ENCODE measurements at regions not wholly inside any gene's neighbourhood (a gene's known extent, or its start where the extent isn't known, plus 50 kb on each side); places are given as distances from the start of the nearest gene placed in this dataset.

- no peak for TF ChIP-seq EGR1 (IDR thresholded peaks at IDR 0.05)
- TF ChIP-seq TEAD4 (IDR thresholded peaks at IDR 0.05) = no peak
- TF ChIP-seq, protein P1, sequence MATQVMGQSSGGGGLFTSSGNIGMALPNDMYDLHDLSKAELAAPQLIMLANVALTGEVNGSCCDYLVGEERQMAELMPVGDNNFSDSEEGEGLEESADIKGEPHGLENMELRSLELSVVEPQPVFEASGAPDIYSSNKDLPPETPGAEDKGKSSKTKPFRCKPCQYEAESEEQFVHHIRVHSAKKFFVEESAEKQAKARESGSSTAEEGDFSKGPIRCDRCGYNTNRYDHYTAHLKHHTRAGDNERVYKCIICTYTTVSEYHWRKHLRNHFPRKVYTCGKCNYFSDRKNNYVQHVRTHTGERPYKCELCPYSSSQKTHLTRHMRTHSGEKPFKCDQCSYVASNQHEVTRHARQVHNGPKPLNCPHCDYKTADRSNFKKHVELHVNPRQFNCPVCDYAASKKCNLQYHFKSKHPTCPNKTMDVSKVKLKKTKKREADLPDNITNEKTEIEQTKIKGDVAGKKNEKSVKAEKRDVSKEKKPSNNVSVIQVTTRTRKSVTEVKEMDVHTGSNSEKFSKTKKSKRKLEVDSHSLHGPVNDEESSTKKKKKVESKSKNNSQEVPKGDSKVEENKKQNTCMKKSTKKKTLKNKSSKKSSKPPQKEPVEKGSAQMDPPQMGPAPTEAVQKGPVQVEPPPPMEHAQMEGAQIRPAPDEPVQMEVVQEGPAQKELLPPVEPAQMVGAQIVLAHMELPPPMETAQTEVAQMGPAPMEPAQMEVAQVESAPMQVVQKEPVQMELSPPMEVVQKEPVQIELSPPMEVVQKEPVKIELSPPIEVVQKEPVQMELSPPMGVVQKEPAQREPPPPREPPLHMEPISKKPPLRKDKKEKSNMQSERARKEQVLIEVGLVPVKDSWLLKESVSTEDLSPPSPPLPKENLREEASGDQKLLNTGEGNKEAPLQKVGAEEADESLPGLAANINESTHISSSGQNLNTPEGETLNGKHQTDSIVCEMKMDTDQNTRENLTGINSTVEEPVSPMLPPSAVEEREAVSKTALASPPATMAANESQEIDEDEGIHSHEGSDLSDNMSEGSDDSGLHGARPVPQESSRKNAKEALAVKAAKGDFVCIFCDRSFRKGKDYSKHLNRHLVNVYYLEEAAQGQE (IDR thresholded peaks at IDR 0.05; ENCODE audit: low read depth) = no peak
- TF ChIP-seq, protein P2, sequence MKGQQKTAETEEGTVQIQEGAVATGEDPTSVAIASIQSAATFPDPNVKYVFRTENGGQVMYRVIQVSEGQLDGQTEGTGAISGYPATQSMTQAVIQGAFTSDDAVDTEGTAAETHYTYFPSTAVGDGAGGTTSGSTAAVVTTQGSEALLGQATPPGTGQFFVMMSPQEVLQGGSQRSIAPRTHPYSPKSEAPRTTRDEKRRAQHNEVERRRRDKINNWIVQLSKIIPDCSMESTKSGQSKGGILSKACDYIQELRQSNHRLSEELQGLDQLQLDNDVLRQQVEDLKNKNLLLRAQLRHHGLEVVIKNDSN (IDR thresholded peaks at IDR 0.05) = no peak
- no peak for TF ChIP-seq CEBPB (IDR thresholded peaks at IDR 0.05)
- no peak for TF ChIP-seq CREB1 (IDR thresholded peaks at IDR 0.05; ENCODE audit: low read depth)
- TF ChIP-seq RAD21 (IDR thresholded peaks at IDR 0.05; ENCODE audit: low read depth) = no peak
- no peak for TF ChIP-seq TCF12 (IDR thresholded peaks at IDR 0.05; ENCODE audit: low read depth)
- no peak for TF ChIP-seq FOXM1 (IDR thresholded peaks at IDR 0.05; ENCODE audit: borderline replicate concordance, low read depth)
- TF ChIP-seq, protein P3, sequence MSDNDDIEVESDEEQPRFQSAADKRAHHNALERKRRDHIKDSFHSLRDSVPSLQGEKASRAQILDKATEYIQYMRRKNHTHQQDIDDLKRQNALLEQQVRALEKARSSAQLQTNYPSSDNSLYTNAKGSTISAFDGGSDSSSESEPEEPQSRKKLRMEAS (IDR thresholded peaks at IDR 0.05) = no peak
- no peak for TF ChIP-seq YY1 (IDR thresholded peaks at IDR 0.05; ENCODE audit: low read depth)
- TF ChIP-seq TAF1 (IDR thresholded peaks at IDR 0.05; ENCODE audit: low read depth) = no peak
- TF ChIP-seq NFIC (IDR thresholded peaks at IDR 0.05) = no peak
- no peak for TF ChIP-seq EP300 (IDR thresholded peaks at IDR 0.05; ENCODE audit: borderline replicate concordance)
- no peak for TF ChIP-seq ZBTB7A (IDR thresholded peaks at IDR 0.05; ENCODE audit: low read depth)
These were observed 234.7 kb upstream of the SULF2 start for GRCh38 chr20:48019940-48020339.

DNA sequence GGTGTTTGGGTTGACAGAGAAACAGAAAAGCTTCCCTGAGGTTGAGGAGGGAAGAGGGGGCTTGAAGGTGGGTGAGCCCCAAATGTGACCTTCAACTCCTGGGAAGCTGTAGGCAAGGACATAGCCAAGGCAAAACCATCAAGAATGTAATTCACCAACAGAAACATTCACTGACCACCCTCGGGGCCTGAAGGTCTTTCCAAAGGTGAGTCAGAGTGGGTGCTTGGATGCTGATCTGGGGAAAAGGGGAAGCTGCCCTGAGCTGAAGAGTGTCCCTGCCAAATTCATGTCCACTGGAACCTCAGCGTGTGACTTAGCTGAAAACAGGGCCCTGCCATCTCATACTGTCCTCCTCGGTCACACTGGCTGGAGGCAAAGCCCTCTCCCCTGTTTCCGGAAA is 234.2 kb upstream of the SULF2 start:
- TF ChIP-seq FOXM1 (IDR thresholded peaks at IDR 0.05; ENCODE audit: borderline replicate concordance, low read depth) (no peak), ZBTB7A (IDR thresholded peaks at IDR 0.05; ENCODE audit: low read depth) (no peak), CREB1 (IDR thresholded peaks at IDR 0.05; ENCODE audit: low read depth) (no peak), TCF12 (IDR thresholded peaks at IDR 0.05; ENCODE audit: low read depth) (no peak), NFIC (IDR thresholded peaks at IDR 0.05) (no peak), EP300 (IDR thresholded peaks at IDR 0.05; ENCODE audit: borderline replicate concordance) (no peak), TEAD4 (IDR thresholded peaks at IDR 0.05) (no peak), TAF1 (IDR thresholded peaks at IDR 0.05; ENCODE audit: low read depth) (no peak), EGR1 (IDR thresholded peaks at IDR 0.05) (no peak)
- TF ChIP-seq, protein P3 (IDR thresholded peaks at IDR 0.05) = no peak
- TF ChIP-seq, protein P2 (IDR thresholded peaks at IDR 0.05) = no peak

DNA sequence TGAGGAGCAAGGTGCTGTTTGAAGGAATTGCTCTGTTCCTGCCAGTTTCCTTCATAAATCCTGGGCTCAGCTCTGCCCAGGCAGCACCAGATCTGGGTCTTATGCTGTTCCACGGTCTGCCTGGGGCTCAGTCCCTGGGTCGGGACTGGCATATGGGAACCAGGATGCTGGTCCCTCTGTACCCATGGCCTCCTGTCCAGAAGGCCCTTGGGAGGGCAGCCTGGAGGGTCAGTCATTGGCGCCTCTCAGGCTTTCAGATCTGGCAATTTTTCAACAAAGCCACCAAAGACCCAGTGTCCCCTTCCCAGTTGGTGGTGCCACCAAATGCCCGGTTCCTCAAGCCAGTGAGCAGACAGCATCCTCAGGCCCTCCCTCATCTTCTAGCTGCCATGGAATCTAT is 232.7 kb upstream of the SULF2 start:
- no peak for TF ChIP-seq ZBTB7A (IDR thresholded peaks at IDR 0.05; ENCODE audit: low read depth)
- TF ChIP-seq TEAD4 (IDR thresholded peaks at IDR 0.05) = no peak
- TF ChIP-seq RAD21 (IDR thresholded peaks at IDR 0.05; ENCODE audit: low read depth) = no peak
- TF ChIP-seq, protein P2 (IDR thresholded peaks at IDR 0.05) = no peak
- TF ChIP-seq NFIC (IDR thresholded peaks at IDR 0.05) = no peak
- TF ChIP-seq, protein P3 (IDR thresholded peaks at IDR 0.05) = no peak
- TF ChIP-seq, protein P1 (IDR thresholded peaks at IDR 0.05; ENCODE audit: low read depth) = no peak
- no peak for TF ChIP-seq CEBPB (IDR thresholded peaks at IDR 0.05)

DNA sequence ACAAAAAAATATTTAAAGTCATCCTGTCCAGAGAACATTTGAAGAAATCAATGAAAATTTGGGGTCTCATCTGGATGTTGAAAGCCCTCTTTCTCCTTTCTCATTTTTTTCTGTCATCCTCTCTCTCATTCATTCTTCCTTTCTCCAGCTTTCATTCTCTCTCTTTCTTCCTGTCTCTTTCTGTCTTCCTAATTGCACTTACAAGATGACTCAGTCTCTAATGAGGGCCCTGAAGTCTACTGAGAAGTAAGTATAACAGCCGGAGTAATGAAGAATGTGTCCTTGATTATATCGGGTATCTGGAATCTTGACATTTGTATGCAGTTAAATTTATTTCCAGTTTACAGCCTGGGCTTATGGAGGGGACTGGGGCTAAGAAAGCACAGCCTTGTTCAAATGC is 232.2 kb upstream of the SULF2 start:
- TF ChIP-seq RAD21 (IDR thresholded peaks at IDR 0.05; ENCODE audit: low read depth) (no peak), EP300 (IDR thresholded peaks at IDR 0.05; ENCODE audit: borderline replicate concordance) (no peak), EGR1 (IDR thresholded peaks at IDR 0.05) (no peak), YY1 (IDR thresholded peaks at IDR 0.05; ENCODE audit: low read depth) (no peak), NFIC (IDR thresholded peaks at IDR 0.05) (no peak), TEAD4 (IDR thresholded peaks at IDR 0.05) (no peak), TAF1 (IDR thresholded peaks at IDR 0.05; ENCODE audit: low read depth) (no peak), CEBPB (IDR thresholded peaks at IDR 0.05) (no peak), CREB1 (IDR thresholded peaks at IDR 0.05; ENCODE audit: low read depth) (no peak), ZBTB7A (IDR thresholded peaks at IDR 0.05; ENCODE audit: low read depth) (no peak)
- TF ChIP-seq, protein P2 (IDR thresholded peaks at IDR 0.05) = no peak
- TF ChIP-seq, protein P3 (IDR thresholded peaks at IDR 0.05) = no peak

Measured in Ishikawa (cell line).